ENCODE measurements at regions not wholly inside any gene's neighbourhood (a gene's known extent, or its start where the extent isn't known, plus 50 kb on each side); places are given as distances from the start of the nearest gene placed in this dataset.

DNA sequence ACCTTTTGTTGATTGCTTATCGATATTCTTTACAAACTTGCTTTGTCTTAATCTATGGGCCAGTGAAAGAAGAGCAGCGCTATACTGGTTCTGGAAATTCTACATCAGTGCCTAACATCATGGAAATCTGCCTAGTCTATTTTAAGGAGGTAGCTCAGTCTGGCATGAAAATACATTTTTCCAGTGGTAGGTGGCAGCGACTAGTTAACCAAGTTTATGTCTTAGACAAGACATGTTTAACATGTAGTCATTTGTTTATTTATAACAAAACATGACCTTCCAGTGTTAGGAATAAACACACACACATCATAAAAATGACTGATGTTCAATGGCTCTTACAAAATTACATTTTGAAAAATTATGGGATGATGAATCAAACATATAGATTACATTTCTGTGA, 336.0 kb upstream of the SOX5 start (continued):
- TF ChIP-seq ZNF564 (CRISPR knock-in tag; IDR thresholded peaks at IDR 0.05) = no peak
- TF ChIP-seq PLRG1 (conservative IDR thresholded peaks at IDR 0.05) = no peak
- TF ChIP-seq ZNF605 (CRISPR knock-in tag; IDR thresholded peaks at IDR 0.05) = no peak
- no peak for TF ChIP-seq HHEX (CRISPR knock-in tag; IDR thresholded peaks at IDR 0.05)
- no peak for TF ChIP-seq MBNL3 (CRISPR knock-in tag; conservative IDR thresholded peaks at IDR 0.05)
- TF ChIP-seq, protein P1, sequence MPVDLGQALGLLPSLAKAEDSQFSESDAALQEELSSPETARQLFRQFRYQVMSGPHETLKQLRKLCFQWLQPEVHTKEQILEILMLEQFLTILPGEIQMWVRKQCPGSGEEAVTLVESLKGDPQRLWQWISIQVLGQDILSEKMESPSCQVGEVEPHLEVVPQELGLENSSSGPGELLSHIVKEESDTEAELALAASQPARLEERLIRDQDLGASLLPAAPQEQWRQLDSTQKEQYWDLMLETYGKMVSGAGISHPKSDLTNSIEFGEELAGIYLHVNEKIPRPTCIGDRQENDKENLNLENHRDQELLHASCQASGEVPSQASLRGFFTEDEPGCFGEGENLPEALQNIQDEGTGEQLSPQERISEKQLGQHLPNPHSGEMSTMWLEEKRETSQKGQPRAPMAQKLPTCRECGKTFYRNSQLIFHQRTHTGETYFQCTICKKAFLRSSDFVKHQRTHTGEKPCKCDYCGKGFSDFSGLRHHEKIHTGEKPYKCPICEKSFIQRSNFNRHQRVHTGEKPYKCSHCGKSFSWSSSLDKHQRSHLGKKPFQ (CRISPR knock-in tag; IDR thresholded peaks at IDR 0.05; ENCODE audit: insufficient replicate concordance) = no peak

DNA sequence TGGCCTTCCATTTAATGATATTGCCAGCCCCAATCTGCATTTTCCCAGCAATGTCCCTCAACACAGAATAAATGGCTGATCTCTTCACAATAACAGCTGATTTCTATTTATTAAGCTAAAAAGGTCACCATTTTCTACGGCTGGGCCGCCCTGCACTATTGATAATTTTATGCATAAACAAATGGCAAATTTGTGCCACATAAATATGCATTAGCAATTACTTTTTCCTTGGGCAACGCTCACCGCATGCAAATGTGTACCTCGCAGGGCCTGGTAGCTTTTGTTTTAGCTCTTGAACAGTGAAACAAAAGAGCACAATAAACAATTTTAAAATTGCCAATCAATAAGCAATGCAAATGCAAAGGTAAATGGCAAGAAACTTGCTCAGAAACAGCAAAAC, 331.9 kb upstream of the SOX5 start:
- no peaks in the 10 kb centered on the region for H3K9me3 ChIP-seq (ENCODE audit: low read length)
- no TSS peak for BruUV-seq (replicated peaks)
- in situ Hi-C loops (cut with HindIII; ENCODE audit: extremely low pct_ligation_motif_present, low pct_unique_long_range_greater_than_20kb) = no loop called here
- H3K4me3 ChIP-seq (replicated peaks in 1 of 3; ENCODE audit: insufficient read depth in 1 of 3, low read depth in 2 of 3, low read length in 3 of 3) = no peak overlapping the region
- H2AFZ ChIP-seq (ENCODE audit: low read length) = no peak overlapping the region
- no peaks in the 10 kb centered on the region for H3K36me3 ChIP-seq (replicated peaks in 1 of 2; ENCODE audit: control insufficient read depth in 1 of 2, insufficient read depth in 2 of 2, low read length in 2 of 2)
- intact Hi-C loops (cut with micrococcal nuclease; ENCODE audit: unreplicated experiment) = no loop called here
- ChIA-PET POLR2A (no interaction called here), CTCF (ENCODE audit: low intra/inter-chr PET ratio, low total read pairs) (no interaction called here)
- ATAC-seq = no peak
- no peaks in the 10 kb centered on the region for H3K4me1 ChIP-seq (ENCODE audit: insufficient read depth, low read length)
- no peak overlapping the region for H3K9ac ChIP-seq (ENCODE audit: insufficient read depth, low read depth, low read length)
- no peaks in the 10 kb centered on the region for H4K20me1 ChIP-seq (ENCODE audit: insufficient read depth, low read length)
- FAIRE-seq = no peak
- no peak overlapping the region for H3K4me2 ChIP-seq (ENCODE audit: low read depth, low read length)
- H3K27me3 ChIP-seq (ENCODE audit: control insufficient read depth in 1 of 2, insufficient read depth in 2 of 2, low read length in 2 of 2) = no peaks in the 10 kb centered on the region
- H3K27ac ChIP-seq (ENCODE audit: extremely low read length, insufficient read depth, low read length) = no peak overlapping the region
- H3K79me2 ChIP-seq (ENCODE audit: insufficient read depth, low read length) = no peaks in the 10 kb centered on the region
- WGBS (ENCODE audit: low lambda C conversion rate) = 80% methylated on average over 5 of the region's 5 CpGs
- DNase-seq (ENCODE audit: low spot score) = no peak
- TF ChIP-seq SMYD3 (CRISPR knock-in tag; IDR thresholded peaks at IDR 0.05) (no peak), GABPB1 (CRISPR knock-in tag; IDR thresholded peaks at IDR 0.05) (no peak), MTERF4 (CRISPR knock-in tag; IDR thresholded peaks at IDR 0.05) (no peak), HNRNPL (IDR thresholded peaks at IDR 0.05; ENCODE audit: low read depth, low read length) (no peak), ZNF639 (CRISPR knock-in tag; conservative IDR thresholded peaks at IDR 0.05) (no peak), ZNF773 (CRISPR knock-in tag; IDR thresholded peaks at IDR 0.05; ENCODE audit: borderline replicate concordance) (no peak), ISL2 (CRISPR knock-in tag; IDR thresholded peaks at IDR 0.05) (no peak), HMG20B (CRISPR knock-in tag; conservative IDR thresholded peaks at IDR 0.05) (no peak), ZNF143 (CRISPR knock-in tag; IDR thresholded peaks at IDR 0.05) (no peak), AHR (CRISPR knock-in tag; IDR thresholded peaks at IDR 0.05) (no peak)
- TF ChIP-seq, protein P2, sequence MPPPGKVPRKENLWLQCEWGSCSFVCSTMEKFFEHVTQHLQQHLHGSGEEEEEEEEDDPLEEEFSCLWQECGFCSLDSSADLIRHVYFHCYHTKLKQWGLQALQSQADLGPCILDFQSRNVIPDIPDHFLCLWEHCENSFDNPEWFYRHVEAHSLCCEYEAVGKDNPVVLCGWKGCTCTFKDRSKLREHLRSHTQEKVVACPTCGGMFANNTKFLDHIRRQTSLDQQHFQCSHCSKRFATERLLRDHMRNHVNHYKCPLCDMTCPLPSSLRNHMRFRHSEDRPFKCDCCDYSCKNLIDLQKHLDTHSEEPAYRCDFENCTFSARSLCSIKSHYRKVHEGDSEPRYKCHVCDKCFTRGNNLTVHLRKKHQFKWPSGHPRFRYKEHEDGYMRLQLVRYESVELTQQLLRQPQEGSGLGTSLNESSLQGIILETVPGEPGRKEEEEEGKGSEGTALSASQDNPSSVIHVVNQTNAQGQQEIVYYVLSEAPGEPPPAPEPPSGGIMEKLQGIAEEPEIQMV (CRISPR knock-in tag; IDR thresholded peaks at IDR 0.05; ENCODE audit: low read depth) = no peak
- TF ChIP-seq, protein P3, sequence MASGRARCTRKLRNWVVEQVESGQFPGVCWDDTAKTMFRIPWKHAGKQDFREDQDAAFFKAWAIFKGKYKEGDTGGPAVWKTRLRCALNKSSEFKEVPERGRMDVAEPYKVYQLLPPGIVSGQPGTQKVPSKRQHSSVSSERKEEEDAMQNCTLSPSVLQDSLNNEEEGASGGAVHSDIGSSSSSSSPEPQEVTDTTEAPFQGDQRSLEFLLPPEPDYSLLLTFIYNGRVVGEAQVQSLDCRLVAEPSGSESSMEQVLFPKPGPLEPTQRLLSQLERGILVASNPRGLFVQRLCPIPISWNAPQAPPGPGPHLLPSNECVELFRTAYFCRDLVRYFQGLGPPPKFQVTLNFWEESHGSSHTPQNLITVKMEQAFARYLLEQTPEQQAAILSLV (CRISPR knock-in tag; IDR thresholded peaks at IDR 0.05; ENCODE audit: borderline replicate concordance) = no peak
- TF ChIP-seq, protein P4, sequence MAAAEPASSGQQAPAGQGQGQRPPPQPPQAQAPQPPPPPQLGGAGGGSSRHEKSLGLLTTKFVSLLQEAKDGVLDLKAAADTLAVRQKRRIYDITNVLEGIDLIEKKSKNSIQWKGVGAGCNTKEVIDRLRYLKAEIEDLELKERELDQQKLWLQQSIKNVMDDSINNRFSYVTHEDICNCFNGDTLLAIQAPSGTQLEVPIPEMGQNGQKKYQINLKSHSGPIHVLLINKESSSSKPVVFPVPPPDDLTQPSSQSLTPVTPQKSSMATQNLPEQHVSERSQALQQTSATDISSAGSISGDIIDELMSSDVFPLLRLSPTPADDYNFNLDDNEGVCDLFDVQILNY (CRISPR knock-in tag; conservative IDR thresholded peaks at IDR 0.05) = no peak

Data from HepG2 (cell line).